Dedifferentiated amniotic fluid mesenchymal stem cell (primary cell): ENCODE measurements at regions not wholly inside any gene's neighbourhood (a gene's known extent, or its start where the extent isn't known, plus 50 kb on each side); places are given as distances from the start of the nearest gene placed in this dataset.
"Not testable (repeated sequence)": the region's sequence is repeated elsewhere in the genome, so short reads cannot be mapped to it uniquely, and the experiment has no call there.

Experiments
- DNase-seq: peaks from one replicate; pipeline ENCODE4 v3.0.0-alpha.2; 2016; ENCODE audit errors: extremely low spot score

DNA sequence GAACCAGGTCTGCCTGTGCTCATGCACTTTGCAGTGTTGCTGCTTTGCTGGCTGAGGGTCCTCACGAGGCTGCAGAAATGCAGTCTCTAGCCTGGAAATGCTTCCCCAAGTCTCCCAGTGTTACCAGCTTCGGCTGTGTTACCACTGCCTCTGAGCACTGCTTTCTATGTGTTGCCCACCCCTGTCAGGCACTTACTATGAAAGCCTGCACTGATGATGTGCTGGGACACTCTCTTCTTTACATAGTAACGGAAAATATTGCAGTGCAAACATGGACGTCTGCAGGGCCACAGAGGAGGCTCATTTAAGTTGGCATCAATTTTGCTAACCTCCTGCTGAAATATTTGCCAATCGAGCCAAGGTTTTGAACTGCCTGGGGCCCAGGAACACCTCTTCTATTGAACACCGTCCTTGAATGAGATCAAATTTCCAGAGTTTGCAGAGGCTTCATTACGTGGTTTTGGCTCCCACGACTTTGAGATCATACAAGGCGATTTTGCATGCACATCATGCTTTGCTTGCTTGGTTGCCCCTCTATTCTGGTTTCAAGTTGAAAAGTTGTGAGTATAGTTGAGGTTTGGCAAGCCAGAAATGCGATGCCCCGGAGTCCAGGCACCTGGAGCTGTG lies 404.7 kb upstream of the PODXL start:
- DNase-seq, result no peak

DNA sequence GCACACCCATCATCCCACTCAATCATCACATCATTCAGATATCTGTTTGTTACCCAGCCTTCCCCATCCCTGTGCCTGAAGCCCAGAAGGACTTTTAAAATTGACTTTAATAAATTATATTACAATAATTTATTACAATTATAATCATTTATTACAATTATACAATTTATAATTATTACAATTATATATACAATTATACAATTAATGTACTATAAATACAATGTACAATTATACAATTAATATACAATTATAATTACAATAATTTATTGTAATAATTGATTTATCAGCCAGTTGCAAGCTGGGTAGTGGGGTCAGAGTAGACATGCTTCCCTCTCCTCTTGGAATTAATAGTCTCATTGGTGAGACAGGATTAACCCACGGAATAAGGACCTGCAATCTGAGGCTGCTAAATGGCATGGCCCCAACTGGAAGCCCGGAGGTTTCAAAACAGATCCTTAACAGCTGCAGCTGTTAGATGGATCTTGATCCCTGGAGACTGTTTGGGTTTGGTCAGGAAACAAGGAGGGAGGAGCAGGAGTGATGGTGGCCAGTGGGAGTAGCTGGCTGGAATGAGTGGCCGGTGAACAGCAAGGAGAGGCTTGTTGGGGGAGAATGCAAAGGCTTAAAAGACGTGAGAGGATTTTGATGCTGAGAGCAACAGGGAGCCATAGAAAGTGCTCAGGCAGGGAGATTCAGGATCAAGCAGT lies 402.8 kb upstream of the PODXL start:
- no peak for DNase-seq

DNA sequence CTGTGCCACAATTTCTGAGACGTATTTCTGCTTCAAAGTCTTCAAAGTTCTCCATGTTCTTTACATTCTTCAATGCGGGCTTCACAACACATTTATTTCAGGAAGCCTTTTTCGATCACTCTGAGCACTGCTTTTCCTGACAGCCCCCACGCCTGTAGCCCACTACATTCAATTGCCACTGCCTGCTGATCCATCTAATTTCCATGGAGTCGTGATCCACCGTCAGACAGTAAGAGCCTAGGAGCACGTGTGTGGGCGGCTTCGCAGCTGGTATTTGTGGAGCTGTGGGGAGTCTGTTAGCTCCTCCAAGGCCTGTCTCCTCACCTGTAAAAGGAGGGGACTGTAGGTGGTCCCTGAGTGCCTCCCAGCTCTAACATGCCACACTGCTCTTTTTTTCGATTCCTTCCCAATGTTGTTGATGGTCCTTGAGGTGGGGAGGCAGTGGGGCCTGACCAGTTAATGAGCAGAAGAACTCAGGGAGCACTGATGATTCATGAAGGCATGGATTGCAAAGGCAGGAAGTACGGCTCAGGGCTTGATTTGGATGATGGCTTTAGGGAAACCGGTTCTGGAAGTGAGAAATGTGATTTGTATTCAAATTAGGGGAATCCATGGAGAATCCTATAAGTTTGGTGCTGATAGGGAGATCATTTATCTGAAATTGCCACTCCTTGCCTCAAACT lies 401.1 kb upstream of the PODXL start:
- no peak for DNase-seq

DNA sequence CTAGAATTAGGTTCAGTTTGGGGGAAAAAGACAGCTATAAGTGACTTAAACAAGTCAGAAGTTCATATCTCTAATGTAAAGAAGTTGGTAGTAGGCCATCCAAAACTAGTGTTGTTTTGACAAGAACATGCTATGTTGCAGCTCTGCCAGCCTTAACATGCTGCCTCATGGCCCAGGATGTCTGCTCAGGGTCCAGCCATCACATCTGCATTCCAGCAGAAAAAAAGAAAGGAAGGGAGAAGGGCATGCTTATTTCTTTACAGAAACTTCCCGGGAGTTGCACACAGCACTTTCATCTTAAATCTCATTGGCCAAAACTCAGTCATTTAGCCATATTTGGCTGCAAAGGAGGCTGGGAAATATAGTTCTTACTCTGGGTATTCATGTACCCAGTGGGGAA lies 400.4 kb upstream of the PODXL start:
- DNase-seq, result no peak

DNA sequence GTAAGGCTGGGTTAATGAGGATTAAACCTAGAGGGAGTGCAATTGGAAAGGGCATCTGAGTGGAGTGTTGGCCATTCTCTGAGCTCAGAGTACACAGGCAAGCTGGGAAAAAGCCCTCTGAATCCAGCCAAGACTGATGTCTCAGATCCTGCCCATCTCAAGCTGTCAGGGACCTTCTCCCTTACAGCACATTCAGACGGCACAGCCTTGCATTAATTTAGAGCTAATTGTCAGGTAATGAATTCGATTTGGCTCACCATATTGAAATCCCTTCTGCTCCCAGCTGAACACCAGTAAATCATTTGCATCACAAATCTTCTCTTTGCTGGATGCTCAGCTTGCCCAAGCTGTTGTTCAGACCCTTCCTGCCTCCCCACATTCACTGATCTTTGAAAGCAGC lies 399.3 kb upstream of the PODXL start:
- no peak for DNase-seq

DNA sequence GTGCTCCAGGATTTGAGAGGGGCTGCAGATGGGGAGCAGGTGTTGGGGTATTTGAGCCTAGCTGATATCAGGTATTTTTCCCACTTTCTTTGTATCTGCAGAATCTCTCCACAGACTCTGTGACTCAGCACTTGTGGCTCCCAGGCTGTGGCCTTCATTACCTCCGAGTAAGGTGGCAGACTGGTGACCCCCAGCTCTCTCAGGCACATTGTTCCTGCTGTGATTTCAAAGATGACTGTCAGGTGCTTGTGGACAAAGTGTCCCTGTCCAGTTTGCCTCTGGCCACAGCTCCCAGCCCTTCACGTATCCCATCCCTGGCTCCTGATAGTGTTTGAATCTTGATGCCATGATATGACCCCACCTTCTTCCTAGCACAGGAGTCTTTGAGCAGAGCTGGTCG lies 396.8 kb upstream of the PODXL start:
- no peak for DNase-seq

DNA sequence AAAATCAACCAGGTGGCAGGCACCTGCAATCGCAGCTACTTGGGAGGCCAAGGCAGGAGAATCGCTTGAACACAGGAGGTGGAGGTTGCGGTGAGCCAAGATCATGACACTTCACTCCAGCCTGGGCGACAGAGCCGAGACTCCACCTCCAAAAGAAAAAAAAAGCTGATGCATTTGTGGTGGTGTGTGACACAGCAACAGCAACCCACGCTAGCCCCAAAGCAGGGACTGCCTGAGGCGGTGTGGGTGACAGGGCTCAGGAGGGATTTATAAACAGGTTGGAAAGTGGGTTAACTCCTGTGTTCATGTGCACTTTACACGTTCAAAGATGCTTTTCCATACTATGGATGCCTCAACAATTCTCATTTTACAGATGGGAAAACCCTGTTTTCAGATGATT lies 395.9 kb upstream of the PODXL start:
- no peak for DNase-seq

DNA sequence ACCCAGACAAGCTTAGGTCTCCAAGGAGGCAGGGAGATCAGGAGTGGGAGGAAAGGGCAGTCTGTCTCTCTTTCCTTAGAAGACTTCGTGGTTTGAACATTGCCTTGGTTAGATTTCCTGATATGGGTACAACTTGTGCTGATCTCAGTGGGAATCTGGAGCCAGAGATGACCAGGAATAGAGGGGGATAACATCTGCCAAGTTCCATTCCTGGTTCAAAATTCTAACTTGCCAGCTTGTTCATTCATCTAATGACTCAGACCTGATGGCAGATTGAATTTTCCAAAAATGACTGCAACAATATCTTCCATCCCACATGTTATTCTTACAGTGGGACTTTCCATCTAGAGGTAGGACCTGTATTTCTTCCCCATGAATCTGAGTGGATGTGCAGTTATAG lies 394.3 kb upstream of the PODXL start:
- no peak for DNase-seq

DNA sequence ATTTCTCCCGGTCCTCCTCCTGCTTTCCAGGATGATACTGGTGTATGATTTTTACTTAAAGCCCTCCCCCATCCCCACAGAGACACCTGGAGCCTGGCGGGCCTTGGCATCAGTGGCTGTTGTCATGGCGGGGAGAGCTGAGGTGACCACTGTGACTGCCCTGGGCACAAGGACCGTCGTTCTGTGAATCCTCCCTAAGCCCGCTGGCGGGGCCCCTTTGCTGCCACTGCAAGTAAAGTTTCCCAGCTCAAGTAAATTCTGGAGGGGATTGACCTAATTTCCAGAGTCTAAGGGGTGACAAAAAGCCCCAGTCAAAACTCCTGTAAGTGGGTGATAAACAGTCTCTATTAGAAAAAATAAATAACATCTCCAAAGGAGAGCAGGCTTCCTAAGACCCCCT lies 393.2 kb upstream of the PODXL start:
- DNase-seq, result no peak

DNA sequence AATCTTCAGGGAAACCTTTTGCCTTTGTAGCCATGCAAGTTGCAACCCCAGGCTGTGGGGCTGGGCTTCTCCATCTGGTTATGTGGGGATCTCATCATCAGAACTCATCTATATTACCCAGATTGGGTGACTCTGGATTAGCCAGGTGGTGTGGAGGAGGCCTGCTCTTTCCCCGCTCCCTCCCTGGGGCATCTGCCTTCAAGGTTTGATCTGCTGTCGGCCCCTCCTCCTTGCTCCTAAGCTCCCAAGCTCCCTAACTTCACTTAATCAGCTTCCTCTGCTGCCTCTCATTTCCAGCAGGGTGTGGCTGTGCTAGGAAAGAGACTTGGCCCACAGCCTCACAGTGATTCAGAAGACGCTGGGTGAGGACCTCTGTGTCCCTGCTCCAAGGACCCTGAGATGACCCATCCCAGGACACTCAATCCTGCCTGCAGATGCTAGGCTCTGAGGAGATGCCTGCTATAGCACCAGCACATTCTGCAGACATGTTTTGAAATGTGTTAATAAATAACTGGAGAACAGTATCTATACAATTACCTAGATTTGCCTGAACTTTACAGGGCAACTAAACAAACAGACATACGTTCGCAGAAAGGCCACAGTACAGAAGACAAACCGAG lies 392.1 kb upstream of the PODXL start:
- no peak for DNase-seq

DNA sequence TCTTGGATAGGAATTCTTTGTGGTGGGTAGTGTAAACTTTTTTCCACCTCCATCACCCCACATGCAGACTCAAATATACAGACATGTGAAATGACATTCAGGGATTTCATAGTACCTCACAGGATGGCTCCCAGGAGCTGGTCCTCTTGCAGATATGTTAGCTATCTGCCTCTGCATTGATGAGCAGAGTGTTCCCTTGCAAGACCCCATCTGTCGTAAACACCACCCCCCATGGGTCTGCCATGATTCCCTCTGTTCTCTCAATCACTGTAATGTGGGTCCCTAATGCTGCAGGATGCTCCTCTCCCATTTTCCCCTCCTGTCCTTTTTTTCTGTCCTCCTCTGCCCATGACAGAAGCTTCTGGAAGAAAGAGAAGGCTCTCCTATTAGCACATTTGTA lies 391.2 kb upstream of the PODXL start:
- no peak for DNase-seq

DNA sequence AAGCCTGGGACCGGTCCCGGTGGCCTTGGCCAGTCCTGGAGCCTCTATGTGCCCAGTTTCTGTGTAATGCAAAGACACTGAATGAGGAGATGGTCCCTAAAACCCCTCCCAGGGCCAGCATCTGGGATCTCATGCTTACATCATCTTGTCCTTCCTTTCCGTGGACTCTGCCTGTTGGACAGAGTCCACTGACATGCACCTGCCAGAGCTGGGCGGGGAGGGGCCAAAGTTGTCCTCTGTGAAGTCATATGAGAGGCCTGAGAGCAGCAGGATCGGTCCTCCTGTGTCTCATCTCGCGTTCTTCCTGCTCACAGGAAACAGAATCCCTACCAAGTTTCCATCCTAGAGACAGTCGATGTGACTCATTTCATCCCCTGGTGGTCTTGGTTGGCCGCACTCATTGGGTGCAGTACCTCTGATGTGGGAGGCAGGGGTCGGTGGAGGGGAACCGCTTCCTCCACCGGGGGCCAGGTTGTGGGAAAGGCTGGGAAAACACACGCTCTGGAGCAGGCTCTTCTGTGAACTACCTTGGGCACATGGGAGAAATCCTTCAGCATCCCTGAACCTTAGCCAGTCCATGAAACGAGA lies 389.6 kb upstream of the PODXL start:
- DNase-seq, result no peak

DNA sequence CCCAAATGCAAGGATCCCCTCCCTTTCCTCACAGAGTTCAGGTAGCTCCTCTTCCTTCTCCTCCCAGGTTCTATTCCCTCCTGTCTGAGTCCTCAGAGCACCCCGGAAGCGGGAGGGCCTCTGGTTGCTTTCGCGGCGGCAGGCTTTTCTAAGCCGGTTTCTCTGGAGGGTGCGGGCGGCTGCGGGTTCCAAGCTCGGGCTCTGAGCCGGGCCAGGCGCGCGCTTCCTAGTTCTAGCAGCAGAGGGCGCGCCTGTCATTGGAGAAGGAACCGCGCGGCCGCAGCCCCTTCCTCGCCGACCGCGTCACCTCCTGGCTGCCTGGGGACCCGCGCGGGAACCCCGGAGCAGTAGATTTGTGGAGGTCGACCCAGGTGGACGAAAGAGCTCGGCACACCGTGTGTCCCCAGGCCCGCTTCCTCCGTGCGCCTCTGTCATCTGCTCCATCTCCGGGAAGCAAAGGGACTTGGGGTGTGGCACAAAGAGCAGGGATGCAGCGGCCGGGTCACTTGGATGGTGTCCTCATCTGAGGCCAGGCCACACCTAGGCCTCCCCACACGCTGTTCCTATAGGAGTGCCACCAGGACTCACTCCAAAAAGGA lies 389.0 kb upstream of the PODXL start:
- DNase-seq, result no peak

DNA sequence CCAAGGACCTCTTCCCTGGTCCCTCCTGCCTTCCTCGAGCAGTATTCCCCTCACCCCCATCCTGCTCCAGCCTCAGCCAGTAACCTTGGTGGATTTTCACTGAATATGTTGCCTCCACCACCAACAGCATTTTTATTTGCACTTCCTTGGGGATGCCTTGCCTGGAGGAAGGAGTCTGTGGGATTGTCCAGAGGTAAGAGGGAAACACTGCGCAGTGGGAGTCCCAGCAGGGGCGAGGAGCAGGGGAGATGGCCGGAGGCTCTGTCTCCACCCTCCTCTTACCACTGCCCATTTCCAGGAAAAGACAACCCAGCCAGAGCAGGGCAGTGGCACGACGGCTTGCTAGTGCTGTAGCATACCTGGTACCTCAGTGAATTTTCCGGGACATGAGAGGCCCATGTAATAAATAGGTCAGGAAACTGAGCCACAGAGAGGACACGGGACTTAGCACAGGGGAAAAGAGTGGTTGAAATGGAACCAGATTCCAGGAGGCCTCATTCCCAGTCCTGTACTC lies 388.2 kb upstream of the PODXL start:
- no peak for DNase-seq

DNA sequence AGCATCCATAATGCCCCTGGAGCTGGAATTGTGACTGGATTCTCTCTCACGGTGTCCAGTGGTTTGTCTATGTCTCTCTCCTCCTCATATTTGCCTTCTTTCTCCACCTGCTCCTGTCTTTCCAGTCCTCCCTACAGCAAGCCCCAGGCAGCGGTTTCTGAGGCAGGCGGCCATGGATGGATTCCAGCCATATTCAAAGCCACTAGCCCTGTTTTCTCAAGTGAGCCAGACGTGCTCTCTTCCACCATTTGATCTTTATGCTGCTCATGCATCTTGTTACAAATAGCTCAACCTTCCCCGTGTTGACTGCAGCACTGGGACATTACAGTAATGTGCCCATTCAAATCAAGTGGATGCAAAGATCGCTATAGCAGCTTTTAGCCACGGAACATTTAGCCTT lies 387.2 kb upstream of the PODXL start:
- no peak for DNase-seq

DNA sequence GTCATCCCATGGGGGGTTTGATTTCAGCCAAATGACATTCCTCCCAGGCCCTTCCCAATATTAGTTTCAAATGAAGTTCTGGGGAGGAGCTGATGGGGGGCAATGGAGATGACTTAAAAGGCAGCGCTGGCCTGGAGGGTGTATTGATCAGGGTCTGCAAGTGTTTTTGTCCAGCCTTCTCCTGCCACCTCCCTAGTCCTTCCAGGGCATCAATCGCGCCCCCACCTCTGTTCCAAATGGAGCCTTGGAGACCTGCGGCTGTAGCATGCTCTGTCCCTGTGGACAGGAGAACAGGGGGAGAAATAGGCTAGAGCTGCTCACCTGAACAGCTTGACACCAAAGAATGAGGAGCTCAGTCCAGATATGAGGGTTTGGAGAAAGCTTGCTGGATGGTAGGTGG lies 386.8 kb upstream of the PODXL start:
- DNase-seq, result no peak

DNA sequence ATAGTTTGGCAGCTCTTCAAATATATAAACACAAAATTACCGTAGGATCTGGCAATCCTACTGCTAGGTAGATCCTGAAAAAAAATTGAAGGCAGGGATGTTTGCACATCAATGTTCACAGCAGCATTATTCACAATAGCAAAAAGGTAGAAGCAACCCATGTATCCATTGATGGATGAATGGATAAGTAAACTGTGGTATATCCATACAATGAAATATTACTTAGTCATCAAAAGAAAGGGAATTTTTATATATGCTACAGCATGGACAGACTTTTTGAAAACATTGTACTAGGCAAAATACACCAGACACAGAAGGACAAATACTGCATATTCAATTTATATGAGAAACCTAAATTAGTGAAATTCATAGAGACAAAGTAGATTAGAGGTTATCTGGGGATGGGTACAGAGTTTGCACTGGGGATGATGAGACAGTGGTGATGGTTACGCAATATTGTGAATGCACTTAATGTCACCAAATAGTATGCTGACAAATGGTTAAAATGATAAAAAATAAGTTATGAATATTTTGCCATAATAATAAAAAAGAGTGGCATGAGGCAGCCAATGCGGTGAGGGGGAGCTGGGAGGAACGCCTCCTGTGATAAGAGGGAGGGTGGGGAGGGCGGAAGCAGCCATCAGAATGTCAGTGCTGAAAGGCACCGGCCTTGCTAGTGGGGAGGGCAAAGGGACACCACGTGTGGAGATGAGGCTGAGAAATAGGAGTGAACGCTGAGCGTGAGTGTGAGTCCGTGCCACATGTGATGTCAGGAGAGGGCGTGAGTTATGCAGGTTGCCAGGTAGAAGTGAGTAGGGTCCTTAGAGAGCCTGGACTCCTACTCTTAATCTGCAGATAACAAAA lies 386.1 kb upstream of the PODXL start:
- no peak for DNase-seq

DNA sequence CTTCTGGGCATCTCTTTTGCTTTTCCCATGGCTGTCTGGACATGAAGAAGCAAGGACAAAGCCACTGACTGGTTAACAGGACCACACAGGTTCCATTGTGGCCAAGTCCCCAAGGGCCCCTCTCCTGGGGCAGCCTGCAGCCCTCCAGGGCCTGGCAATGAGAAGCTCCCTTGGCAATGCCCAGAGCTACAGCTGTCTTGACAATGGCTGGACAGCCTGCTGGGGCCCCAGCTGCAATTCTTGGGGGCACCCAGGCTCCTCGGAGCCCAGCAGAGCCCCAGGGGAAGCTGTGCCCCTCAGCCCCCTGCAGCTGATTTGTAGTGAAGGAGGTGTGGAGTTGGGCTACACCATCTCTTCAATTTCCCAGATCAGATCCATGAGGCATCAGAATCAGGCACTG lies 384.9 kb upstream of the PODXL start:
- DNase-seq, result no peak

DNA sequence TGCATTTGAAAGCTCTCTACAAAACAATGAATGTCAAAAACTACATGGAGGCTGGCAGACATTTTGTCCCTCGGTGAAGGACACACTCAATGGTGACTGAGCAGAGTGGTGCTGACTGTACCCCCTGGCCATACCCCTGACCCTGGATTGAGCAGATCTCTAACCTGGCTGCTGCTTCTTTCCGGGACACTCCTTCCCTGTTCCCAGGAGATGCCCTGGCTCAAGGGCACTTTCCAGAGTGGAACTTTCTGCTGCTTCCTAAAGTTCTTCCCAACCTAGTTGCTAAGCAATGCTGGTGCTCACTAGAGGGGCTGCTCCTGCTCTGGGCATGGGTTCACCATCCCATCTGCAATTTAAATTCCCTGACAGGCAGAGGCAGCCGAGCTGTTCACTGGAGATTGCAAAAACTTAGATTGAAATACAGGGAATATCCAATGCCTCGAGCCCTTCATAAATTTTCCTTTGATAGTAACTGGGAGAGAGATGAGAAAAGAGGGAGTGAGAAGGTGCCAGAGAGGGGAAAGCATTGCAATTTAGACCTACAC lies 384.3 kb upstream of the PODXL start:
- DNase-seq, result no peak

DNA sequence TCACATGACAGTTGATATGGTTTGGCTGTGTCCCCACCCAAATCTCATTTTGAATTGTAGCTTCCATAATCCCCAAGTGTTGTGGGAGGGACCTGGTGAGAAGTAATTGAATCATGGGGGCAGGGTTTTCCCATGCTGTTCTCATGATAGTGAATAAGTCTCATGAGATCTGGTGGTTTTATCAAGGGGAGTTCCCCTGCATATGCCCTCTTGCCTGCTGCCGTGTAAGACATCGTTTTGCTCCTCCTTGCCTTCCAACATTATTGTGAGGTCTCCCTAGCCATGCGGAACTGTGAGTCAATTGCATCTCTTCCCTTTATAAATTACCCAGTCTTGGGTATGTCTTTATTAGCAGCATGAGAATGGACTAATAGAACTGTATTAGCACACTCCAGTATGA lies 382.4 kb upstream of the PODXL start:
- DNase-seq, result not testable (repeated sequence)

DNA sequence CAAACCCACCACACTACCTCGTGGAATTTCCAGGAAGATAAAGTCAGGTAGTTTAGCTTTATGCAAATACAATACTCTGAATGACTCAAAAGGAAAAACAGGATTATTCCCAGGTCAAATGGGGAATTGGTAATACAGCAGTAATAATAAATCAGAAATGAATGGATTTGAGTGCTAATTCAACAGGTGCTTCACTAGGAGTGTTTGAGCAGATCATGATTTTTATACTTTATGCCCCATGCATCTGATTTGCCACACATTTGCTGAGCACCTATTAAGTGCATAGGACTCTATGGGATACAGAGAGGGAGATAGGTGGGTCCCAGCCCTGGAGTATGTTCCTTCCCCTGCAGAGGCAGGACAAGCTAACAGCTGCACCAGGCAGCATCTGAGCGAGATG lies 381.4 kb upstream of the PODXL start:
- no peak for DNase-seq
